ENCODE measurements at regions not wholly inside any gene's neighbourhood (a gene's known extent, or its start where the extent isn't known, plus 50 kb on each side); places are given as distances from the start of the nearest gene placed in this dataset.

GRCh38 chr9:15372455-15372854, 50.2 kb upstream of the SNAPC3 start:
- Histone ChIP-seq H3K4ac (ENCODE audit: low read depth, low read length) (no peak overlapping the region), H3K18ac (ENCODE audit: low read length) (no peak overlapping the region), H3K4me3 (ENCODE audit: low read length) (no peak overlapping the region), H3K9ac (ENCODE audit: low read length) (no peak overlapping the region), H3K4me2 (ENCODE audit: low read length) (no peak overlapping the region), H3K23ac (ENCODE audit: low read length) (no peak overlapping the region), H2AK5ac (ENCODE audit: low read length) (no peak overlapping the region), H4K8ac (ENCODE audit: low read depth, low read length) (no peak overlapping the region), H3K4me1 (ENCODE audit: control insufficient read depth, low read depth, low read length) (no peaks in the 10 kb centered on the region), H2BK120ac (ENCODE audit: low read depth, low read length) (no peak overlapping the region), H3K79me2 (ENCODE audit: control insufficient read depth, insufficient read depth, low read length) (no peaks in the 10 kb centered on the region), H2BK5ac (ENCODE audit: low read length) (no peak overlapping the region), H2BK15ac (replicated peaks; ENCODE audit: low read depth) (no peak overlapping the region), H4K5ac (ENCODE audit: low read length) (no peak overlapping the region), H3K36me3 (ENCODE audit: control insufficient read depth, insufficient read depth, low read length) (no peaks in the 10 kb centered on the region), H3K56ac (ENCODE audit: low read length) (no peak overlapping the region), H3K27me3 (ENCODE audit: insufficient read depth, low read length, poor library complexity) (no peaks in the 10 kb centered on the region), H3K79me1 (ENCODE audit: low read length) (no peaks in the 10 kb centered on the region), H3K27ac (ENCODE audit: low read depth, low read length) (no peak overlapping the region)
- no peak for DNase-seq
- WGBS (ENCODE audit: extremely low coverage, insufficient coverage, low lambda C conversion rate): no CpG with 5 or more reads among the region's 6 CpGs

- Histone ChIP-seq H3K4me1 (ENCODE audit: control insufficient read depth, low read depth, low read length) (no peaks in the 10 kb centered on the region), H3K79me1 (ENCODE audit: low read length) (no peaks in the 10 kb centered on the region), H2BK5ac (ENCODE audit: low read length) (no peak overlapping the region), H4K8ac (ENCODE audit: low read depth, low read length) (no peak overlapping the region), H2BK15ac (replicated peaks; ENCODE audit: low read depth) (no peak overlapping the region), H3K9ac (ENCODE audit: low read length) (no peak overlapping the region), H3K4ac (ENCODE audit: low read depth, low read length) (no peak overlapping the region), H3K4me3 (ENCODE audit: low read length) (no peak overlapping the region), H3K36me3 (ENCODE audit: control insufficient read depth, insufficient read depth, low read length) (no peaks in the 10 kb centered on the region), H3K27me3 (ENCODE audit: insufficient read depth, low read length, poor library complexity) (no peaks in the 10 kb centered on the region), H3K56ac (ENCODE audit: low read length) (no peak overlapping the region), H2AK5ac (ENCODE audit: low read length) (no peak overlapping the region), H3K18ac (ENCODE audit: low read length) (no peak overlapping the region), H3K27ac (ENCODE audit: low read depth, low read length) (no peak overlapping the region), H2BK120ac (ENCODE audit: low read depth, low read length) (no peak overlapping the region), H3K4me2 (ENCODE audit: low read length) (no peak overlapping the region), H3K79me2 (ENCODE audit: control insufficient read depth, insufficient read depth, low read length) (no peaks in the 10 kb centered on the region), H3K23ac (ENCODE audit: low read length) (no peak overlapping the region), H4K5ac (ENCODE audit: low read length) (no peak overlapping the region)
- WGBS (ENCODE audit: extremely low coverage, insufficient coverage, low lambda C conversion rate): no CpG with 5 or more reads among the region's 6 CpGs
- DNase-seq: no peak
Measured at GRCh38 chr9:15371448-15371845, 51.2 kb upstream of the SNAPC3 start.

GRCh38 chr9:15370466-15371447, 51.9 kb upstream of the SNAPC3 start:
- Histone ChIP-seq H3K27ac (ENCODE audit: low read depth, low read length) (no peak overlapping the region), H3K56ac (ENCODE audit: low read length) (no peak overlapping the region)

GRCh38 chr9:15369871-15370270, 52.8 kb upstream of the SNAPC3 start:
- Histone ChIP-seq H3K79me1 (ENCODE audit: low read length) (no peaks in the 10 kb centered on the region), H3K4me3 (ENCODE audit: low read length) (no peak overlapping the region), H2BK15ac (replicated peaks; ENCODE audit: low read depth) (no peak overlapping the region), H3K27me3 (ENCODE audit: insufficient read depth, low read length, poor library complexity) (no peaks in the 10 kb centered on the region), H3K4ac (ENCODE audit: low read depth, low read length) (no peak overlapping the region), H3K23ac (ENCODE audit: low read length) (no peak overlapping the region), H4K5ac (ENCODE audit: low read length) (no peak overlapping the region), H2AK5ac (ENCODE audit: low read length) (no peak overlapping the region), H3K4me2 (ENCODE audit: low read length) (no peak overlapping the region), H3K56ac (ENCODE audit: low read length) (no peak overlapping the region), H3K4me1 (ENCODE audit: control insufficient read depth, low read depth, low read length) (no peaks in the 10 kb centered on the region), H3K27ac (ENCODE audit: low read depth, low read length) (no peak overlapping the region), H3K79me2 (ENCODE audit: control insufficient read depth, insufficient read depth, low read length) (no peaks in the 10 kb centered on the region), H2BK120ac (ENCODE audit: low read depth, low read length) (no peak overlapping the region), H4K8ac (ENCODE audit: low read depth, low read length) (no peak overlapping the region), H3K18ac (ENCODE audit: low read length) (no peak overlapping the region), H2BK5ac (ENCODE audit: low read length) (no peak overlapping the region), H3K9ac (ENCODE audit: low read length) (no peak overlapping the region), H3K36me3 (ENCODE audit: control insufficient read depth, insufficient read depth, low read length) (no peaks in the 10 kb centered on the region)
- no peak for DNase-seq
- no CpG with 5 or more reads among the region's 1 CpG for WGBS (ENCODE audit: extremely low coverage, insufficient coverage, low lambda C conversion rate)

More at GRCh38 chr9:15370466-15371447, 51.9 kb upstream of the SNAPC3 start:
- no peak overlapping the region for H2BK5ac ChIP-seq (ENCODE audit: low read length)
- H3K4me2 ChIP-seq (ENCODE audit: low read length): no peak overlapping the region
- H2BK120ac ChIP-seq (ENCODE audit: low read depth, low read length): no peak overlapping the region
- no peak overlapping the region for H4K8ac ChIP-seq (ENCODE audit: low read depth, low read length)
- no peaks in the 10 kb centered on the region for H3K27me3 ChIP-seq (ENCODE audit: insufficient read depth, low read length, poor library complexity)
- no peak overlapping the region for H3K9ac ChIP-seq (ENCODE audit: low read length)
- H3K4me3 ChIP-seq (ENCODE audit: low read length): no peak overlapping the region
- H3K79me2 ChIP-seq (ENCODE audit: control insufficient read depth, insufficient read depth, low read length): no peaks in the 10 kb centered on the region
- no peaks in the 10 kb centered on the region for H3K4me1 ChIP-seq (ENCODE audit: control insufficient read depth, low read depth, low read length)
- peak overlapping the region; percentile 37 for H3K23ac ChIP-seq (ENCODE audit: low read length)
- no peaks in the 10 kb centered on the region for H3K36me3 ChIP-seq (ENCODE audit: control insufficient read depth, insufficient read depth, low read length)
- H2BK15ac ChIP-seq (replicated peaks; ENCODE audit: low read depth): no peak overlapping the region
- no peak overlapping the region for H3K18ac ChIP-seq (ENCODE audit: low read length)
- no peak overlapping the region for H4K5ac ChIP-seq (ENCODE audit: low read length)
- no peak overlapping the region for H3K4ac ChIP-seq (ENCODE audit: low read depth, low read length)
- H2AK5ac ChIP-seq (ENCODE audit: low read length): no peak overlapping the region
- H3K79me1 ChIP-seq (ENCODE audit: low read length): no peaks in the 10 kb centered on the region
- WGBS (ENCODE audit: extremely low coverage, insufficient coverage, low lambda C conversion rate): no CpG with 5 or more reads among the region's 15 CpGs
- DNase-seq: peak; percentile 54

GRCh38 chr9:15369238-15369637, 53.4 kb upstream of the SNAPC3 start:
- Histone ChIP-seq H3K36me3 (ENCODE audit: control insufficient read depth, insufficient read depth, low read length) (no peaks in the 10 kb centered on the region), H3K4me2 (ENCODE audit: low read length) (no peak overlapping the region), H3K18ac (ENCODE audit: low read length) (no peak overlapping the region), H3K79me2 (ENCODE audit: control insufficient read depth, insufficient read depth, low read length) (no peaks in the 10 kb centered on the region), H3K23ac (ENCODE audit: low read length) (no peak overlapping the region), H2BK5ac (ENCODE audit: low read length) (no peak overlapping the region), H2AK5ac (ENCODE audit: low read length) (no peak overlapping the region), H4K5ac (ENCODE audit: low read length) (no peak overlapping the region), H3K27ac (ENCODE audit: low read depth, low read length) (no peak overlapping the region), H3K56ac (ENCODE audit: low read length) (no peak overlapping the region), H2BK120ac (ENCODE audit: low read depth, low read length) (no peak overlapping the region), H3K27me3 (ENCODE audit: insufficient read depth, low read length, poor library complexity) (no peaks in the 10 kb centered on the region), H3K9ac (ENCODE audit: low read length) (no peak overlapping the region), H3K79me1 (ENCODE audit: low read length) (no peaks in the 10 kb centered on the region), H3K4me1 (ENCODE audit: control insufficient read depth, low read depth, low read length) (no peaks in the 10 kb centered on the region), H4K8ac (ENCODE audit: low read depth, low read length) (no peak overlapping the region), H3K4me3 (ENCODE audit: low read length) (no peak overlapping the region), H2BK15ac (replicated peaks; ENCODE audit: low read depth) (no peak overlapping the region), H3K4ac (ENCODE audit: low read depth, low read length) (no peak overlapping the region)
- no peak for DNase-seq
